ENCODE measurements at regions not wholly inside any gene's neighbourhood (a gene's known extent, or its start where the extent isn't known, plus 50 kb on each side); places are given as distances from the start of the nearest gene placed in this dataset.

GRCh38 chr6:94733066-94733465, 844.3 kb upstream of the MANEA start:
- no peak overlapping the region for H3K9ac ChIP-seq (ENCODE audit: control insufficient read depth, extremely low read depth, insufficient read depth, low read length)
- dilution Hi-C loops (cut with MboI; ENCODE audit: extremely low pct_ligation_motif_present, low sequenced_read_pairs) = no loop called here
- H3K27me3 ChIP-seq (ENCODE audit: control insufficient read depth, extremely low read depth, insufficient read depth, low read length) = no peaks in the 10 kb centered on the region
- no peaks in the 10 kb centered on the region for H3K36me3 ChIP-seq (ENCODE audit: control insufficient read depth in 2 of 2, extremely low read depth in 1 of 2, insufficient read depth in 2 of 2, low read length in 2 of 2)
- H3K4me2 ChIP-seq (ENCODE audit: control insufficient read depth, extremely low read depth, insufficient read depth, low read depth, low read length) = no peak overlapping the region
- no peaks in the 10 kb centered on the region for H3K9me3 ChIP-seq (ENCODE audit: control insufficient read depth, low read depth, low read length)
- H3K79me2 ChIP-seq (ENCODE audit: control insufficient read depth, insufficient read depth, low read length) = no peaks in the 10 kb centered on the region
- no peaks in the 10 kb centered on the region for H3K4me1 ChIP-seq (ENCODE audit: control insufficient read depth, extremely low read depth, insufficient read depth, low read length)
- TF ChIP-seq EZH2 (IDR thresholded peaks at IDR 0.05; ENCODE audit: low read length) = no peak
- no peak for TF ChIP-seq CTCF (optimal IDR thresholded peaks at IDR 0.05 in 1 of 3, IDR thresholded peaks at IDR 0.05 in 1 of 3, conservative IDR thresholded peaks at IDR 0.05 in 1 of 3; ENCODE audit: extremely low read depth in 1 of 3, insufficient read depth in 2 of 3, low read length in 3 of 3)
- H4K20me1 ChIP-seq (ENCODE audit: control insufficient read depth, extremely low read depth, insufficient read depth, low read length) = no peaks in the 10 kb centered on the region
- no peaks in the 10 kb centered on the region for H3K9me1 ChIP-seq (ENCODE audit: control insufficient read depth, extremely low read depth, insufficient read depth, low read length)
- FAIRE-seq = no peak
- no peak overlapping the region for H3K27ac ChIP-seq (ENCODE audit: control insufficient read depth, insufficient read depth, low read length)
- no peak overlapping the region for H2AFZ ChIP-seq (ENCODE audit: control insufficient read depth, low read length)
- DNase-seq (ENCODE audit: low read depth, low spot score) = no peak
- H3K4me3 ChIP-seq (ENCODE audit: control insufficient read depth in 2 of 3, extremely low read depth in 1 of 3, insufficient read depth in 2 of 3, low read depth in 1 of 3, low read length in 3 of 3) = no peak overlapping the region

GRCh38 chr6:94727710-94728109, 849.6 kb upstream of the MANEA start:
- Histone ChIP-seq H4K20me1 (ENCODE audit: control insufficient read depth, extremely low read depth, insufficient read depth, low read length) (no peaks in the 10 kb centered on the region), H3K27me3 (ENCODE audit: control insufficient read depth, extremely low read depth, insufficient read depth, low read length) (no peaks in the 10 kb centered on the region), H3K4me1 (ENCODE audit: control insufficient read depth, extremely low read depth, insufficient read depth, low read length) (no peaks in the 10 kb centered on the region), H3K79me2 (ENCODE audit: control insufficient read depth, insufficient read depth, low read length) (no peaks in the 10 kb centered on the region), H3K9me1 (ENCODE audit: control insufficient read depth, extremely low read depth, insufficient read depth, low read length) (no peaks in the 10 kb centered on the region), H2AFZ (ENCODE audit: control insufficient read depth, low read length) (no peak overlapping the region), H3K36me3 (ENCODE audit: control insufficient read depth in 2 of 2, extremely low read depth in 1 of 2, insufficient read depth in 2 of 2, low read length in 2 of 2) (no peaks in the 10 kb centered on the region), H3K27ac (ENCODE audit: control insufficient read depth, insufficient read depth, low read length) (no peak overlapping the region), H3K9me3 (ENCODE audit: control insufficient read depth, low read depth, low read length) (no peaks in the 10 kb centered on the region), H3K9ac (ENCODE audit: control insufficient read depth, extremely low read depth, insufficient read depth, low read length) (no peak overlapping the region), H3K4me2 (ENCODE audit: control insufficient read depth, extremely low read depth, insufficient read depth, low read depth, low read length) (no peak overlapping the region), H3K4me3 (ENCODE audit: control insufficient read depth in 2 of 3, extremely low read depth in 1 of 3, insufficient read depth in 2 of 3, low read depth in 1 of 3, low read length in 3 of 3) (no peak overlapping the region)
- TF ChIP-seq CTCF (optimal IDR thresholded peaks at IDR 0.05 in 1 of 3, IDR thresholded peaks at IDR 0.05 in 1 of 3, conservative IDR thresholded peaks at IDR 0.05 in 1 of 3; ENCODE audit: extremely low read depth in 1 of 3, insufficient read depth in 2 of 3, low read length in 3 of 3) = no peak
- no peak for TF ChIP-seq EZH2 (IDR thresholded peaks at IDR 0.05; ENCODE audit: low read length)
- no peak for DNase-seq (ENCODE audit: low read depth, low spot score)
- dilution Hi-C loops (cut with MboI; ENCODE audit: extremely low pct_ligation_motif_present, low sequenced_read_pairs) = no loop called here
- no peak for FAIRE-seq
